ENCODE measurements at regions not wholly inside any gene's neighbourhood (a gene's known extent, or its start where the extent isn't known, plus 50 kb on each side); places are given as distances from the start of the nearest gene placed in this dataset.

DNA sequence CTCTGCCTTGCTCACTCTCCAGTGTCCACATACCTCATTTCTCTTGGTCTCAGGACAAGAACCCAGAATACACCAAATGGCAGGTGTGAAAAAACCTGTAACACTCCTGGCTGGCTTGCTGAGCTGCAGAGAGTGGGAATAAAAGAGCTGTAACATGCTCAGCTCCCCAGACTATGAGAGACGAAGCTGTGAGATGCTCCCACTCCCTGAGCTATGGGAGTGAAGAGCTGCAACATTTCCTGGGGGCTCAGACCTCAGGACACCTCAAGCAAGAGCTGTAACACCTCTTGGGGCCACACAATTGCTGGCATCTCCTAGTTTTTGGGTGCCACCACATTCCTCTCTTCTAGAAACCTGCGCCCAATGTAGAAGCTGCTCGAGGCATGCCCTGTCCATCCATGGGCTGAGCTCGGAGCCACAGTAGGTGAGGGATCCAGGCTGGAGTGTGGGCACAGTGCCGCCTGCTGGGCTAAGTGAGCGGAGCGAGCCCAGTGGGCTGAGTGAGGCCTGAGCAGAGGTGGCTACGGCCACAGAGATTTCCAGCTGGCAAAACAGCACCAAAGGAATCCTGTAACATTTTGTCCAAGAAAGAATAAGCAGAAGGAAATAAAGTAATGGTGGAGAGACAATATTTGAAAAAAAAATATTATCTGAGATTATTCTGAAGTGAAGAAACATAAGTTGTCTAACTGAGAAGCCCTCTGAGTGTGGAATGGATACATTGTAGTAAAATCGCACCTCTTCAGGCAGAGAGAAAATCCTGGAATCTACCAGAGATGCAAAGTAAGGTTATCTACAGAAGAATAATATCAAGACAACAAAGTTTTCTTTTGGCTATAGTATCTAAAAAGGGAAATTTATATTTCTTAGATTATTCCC lies 186.2 kb upstream of the PCDH9 start:
- peak; percentile 36 for TF ChIP-seq CTCF (IDR thresholded peaks at IDR 0.05; ENCODE audit: insufficient read depth, low read length, severe bottlenecking)
- Histone ChIP-seq H3K36me3 (ENCODE audit: control insufficient read depth, insufficient read depth, low read length) (no peaks in the 10 kb centered on the region), H3K4me3 (ENCODE audit: low read depth, low read length) (no peak overlapping the region), H3K27me3 (ENCODE audit: control insufficient read depth, insufficient read depth, low read length) (no peaks in the 10 kb centered on the region)
- FAIRE-seq (no peak), DNase-seq (ENCODE audit: low read depth) (no peak)

- no peaks in the 10 kb centered on the region for H3K27me3 ChIP-seq (ENCODE audit: control insufficient read depth, insufficient read depth, low read length)
- no peak for TF ChIP-seq CTCF (IDR thresholded peaks at IDR 0.05; ENCODE audit: insufficient read depth, low read length, severe bottlenecking)
- FAIRE-seq = no peak
- DNase-seq (ENCODE audit: low read depth) = no peak
- H3K4me3 ChIP-seq (ENCODE audit: low read depth, low read length) = no peak overlapping the region
- H3K36me3 ChIP-seq (ENCODE audit: control insufficient read depth, insufficient read depth, low read length) = no peaks in the 10 kb centered on the region
These were observed 180.5 kb upstream of the PCDH9 start for GRCh38 chr13:67410645-67411044.

DNA sequence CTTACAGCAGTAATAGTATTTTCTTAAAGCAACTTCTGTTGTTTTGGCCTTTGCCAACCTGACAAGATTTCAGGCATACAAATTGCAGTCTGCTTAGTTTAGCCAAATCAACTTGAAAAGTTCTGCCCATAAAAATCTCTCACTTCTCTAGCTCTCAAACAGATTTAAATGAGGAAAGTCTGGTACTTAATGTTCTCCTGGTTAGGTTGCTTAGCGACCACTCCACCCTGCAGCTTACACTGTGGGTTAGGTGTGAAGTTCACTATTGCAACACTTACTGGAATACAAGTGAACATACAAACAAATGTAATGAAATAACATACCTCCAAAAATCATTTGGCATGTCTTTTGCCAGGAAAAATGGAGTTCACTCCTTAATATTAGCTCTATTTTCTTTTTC lies 178.7 kb upstream of the PCDH9 start:
- no peaks in the 10 kb centered on the region for H3K36me3 ChIP-seq (ENCODE audit: control insufficient read depth, insufficient read depth, low read length)
- FAIRE-seq = no peak
- TF ChIP-seq CTCF (IDR thresholded peaks at IDR 0.05; ENCODE audit: insufficient read depth, low read length, severe bottlenecking) = no peak
- no peak for DNase-seq (ENCODE audit: low read depth)
- no peaks in the 10 kb centered on the region for H3K27me3 ChIP-seq (ENCODE audit: control insufficient read depth, insufficient read depth, low read length)
- H3K4me3 ChIP-seq (ENCODE audit: low read depth, low read length) = no peak overlapping the region

GRCh38 chr13:67402546-67402945 lies 172.4 kb upstream of the PCDH9 start:
- Histone ChIP-seq H3K36me3 (ENCODE audit: control insufficient read depth, insufficient read depth, low read length) (no peaks in the 10 kb centered on the region), H3K4me3 (ENCODE audit: low read depth, low read length) (no peak overlapping the region), H3K27me3 (ENCODE audit: control insufficient read depth, insufficient read depth, low read length) (no peaks in the 10 kb centered on the region)
- DNase-seq (ENCODE audit: low read depth) = no peak
- no peak for FAIRE-seq
- no peak for TF ChIP-seq CTCF (IDR thresholded peaks at IDR 0.05; ENCODE audit: insufficient read depth, low read length, severe bottlenecking)

DNA sequence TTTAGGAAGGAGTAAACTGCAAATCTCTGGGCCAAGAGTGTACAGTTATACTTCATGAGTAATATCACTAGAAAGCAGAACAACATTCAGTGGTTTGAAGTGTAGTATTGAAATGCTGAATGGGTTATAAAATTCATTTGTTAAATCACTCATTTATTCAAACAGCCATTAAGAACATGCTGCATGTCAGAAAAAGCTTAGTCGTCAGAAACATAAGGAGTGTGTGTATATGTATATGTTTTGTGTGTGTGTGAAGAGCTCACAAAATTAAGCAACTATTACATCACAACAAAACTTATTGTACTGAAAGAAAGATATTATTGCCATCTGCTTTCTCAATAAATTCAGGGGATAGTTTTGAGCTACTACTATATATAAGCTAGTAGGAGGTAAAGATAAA lies 165.4 kb upstream of the PCDH9 start:
- no peaks in the 10 kb centered on the region for H3K27me3 ChIP-seq (ENCODE audit: control insufficient read depth, insufficient read depth, low read length)
- no peaks in the 10 kb centered on the region for H3K36me3 ChIP-seq (ENCODE audit: control insufficient read depth, insufficient read depth, low read length)
- DNase-seq (ENCODE audit: low read depth) = no peak
- no peak for TF ChIP-seq CTCF (IDR thresholded peaks at IDR 0.05; ENCODE audit: insufficient read depth, low read length, severe bottlenecking)
- H3K4me3 ChIP-seq (ENCODE audit: low read depth, low read length) = no peak overlapping the region
- no peak for FAIRE-seq

GRCh38 chr13:67392014-67392413 lies 161.9 kb upstream of the PCDH9 start:
- no peaks in the 10 kb centered on the region for H3K36me3 ChIP-seq (ENCODE audit: control insufficient read depth, insufficient read depth, low read length)
- H3K4me3 ChIP-seq (ENCODE audit: low read depth, low read length) = no peak overlapping the region
- TF ChIP-seq CTCF (IDR thresholded peaks at IDR 0.05; ENCODE audit: insufficient read depth, low read length, severe bottlenecking) = no peak
- no peaks in the 10 kb centered on the region for H3K27me3 ChIP-seq (ENCODE audit: control insufficient read depth, insufficient read depth, low read length)
- DNase-seq (ENCODE audit: low read depth) (no peak), FAIRE-seq (no peak)
